PC-3 (cell line): ENCODE measurements at regions not wholly inside any gene's neighbourhood (a gene's known extent, or its start where the extent isn't known, plus 50 kb on each side); places are given as distances from the start of the nearest gene placed in this dataset.

Experiments
- ATAC-seq: fragments of 200-7000 bp; cut with Tn5 transposase; 2 replicates; pipeline ENCODE4 v1.9.1; 2020; ENCODE audit warnings: mild to moderate bottlenecking, moderate library complexity
- BruUV-seq: library from RNA; stranded (reverse); fragments of 400-500 nt; replicated peaks from 2 replicates; lab custom pipeline; 2021; lab: Mats Ljungman, UMichigan
- CTCF ChIA-PET: fragments of 300-600 bp; sonication (Branson Sonifier 250); formaldehyde crosslinking; loops from one replicate; lab custom pipeline; 2022; ENCODE audit warnings: antibody characterized with exemption; lab: Charles Lee
- POLR2A ChIA-PET: fragments of 300-600 bp; sonication (Branson Sonifier 250); formaldehyde crosslinking; loops from one replicate; lab custom pipeline; 2022; ENCODE audit warnings: antibody characterized with exemption; ENCODE audit not compliant: unreplicated experiment; lab: Charles Lee
- DNase-seq: peaks from one replicate; pipeline ENCODE4 v3.0.0-alpha.2; 2015
- H2AFZ ChIP-seq: fragments of 300-600 bp; sonication (generic); 2 replicates; pipeline ENCODE4 v1.6.0; 2016; ENCODE audit warnings: antibody characterized with exemption, low read length
- H3F3A ChIP-seq: fragments of 300-600 bp; sonication (generic); one replicate; pipeline ENCODE4 v1.6.0; 2017; ENCODE audit warnings: antibody characterized with exemption, low read length, control low read depth, mild to moderate bottlenecking; ENCODE audit not compliant: unreplicated experiment
- H3K27ac ChIP-seq: fragments of 300-600 bp; sonication (generic); 2 replicates; pipeline ENCODE4 v1.5.1; 2016; ENCODE audit warnings: mild to moderate bottlenecking, low read length
- H3K27me3 ChIP-seq: fragments of 300-600 bp; sonication (generic); 2 replicates; pipeline ENCODE4 v1.6.1; 2016; ENCODE audit warnings: low read length, mixed read lengths
- H3K36me3 ChIP-seq: fragments of 300-600 bp; sonication (generic); 2 replicates; pipeline ENCODE4 v1.6.1; 2016; ENCODE audit warnings: low read depth, mixed run types, low read length, mixed read lengths
- H3K4me1 ChIP-seq: fragments of 300-600 bp; sonication (generic); 2 replicates; pipeline ENCODE4 v1.5.1; 2016; ENCODE audit warnings: low read length; ENCODE audit not compliant: insufficient read depth
- H3K4me2 ChIP-seq: fragments of 300-600 bp; sonication (generic); 2 replicates; pipeline ENCODE4 v1.6.0; 2016; ENCODE audit warnings: low read length
- H3K4me3 ChIP-seq: fragments of 300-600 bp; sonication (generic); 2 replicates; pipeline ENCODE4 v1.5.1; 2016; ENCODE audit warnings: mild to moderate bottlenecking, low read length, mixed read lengths
- H3K79me2 ChIP-seq: fragments of 300-600 bp; sonication (generic); 2 replicates; pipeline ENCODE4 v1.6.1; 2017; ENCODE audit warnings: low read length, mixed read lengths
- H3K9ac ChIP-seq: fragments of 300-600 bp; sonication (generic); 2 replicates; pipeline ENCODE4 v1.6.0; 2016; ENCODE audit warnings: mild to moderate bottlenecking, low read length
- H3K9me2 ChIP-seq: fragments of 300-600 bp; sonication (generic); replicated peaks from 2 replicates; pipeline ENCODE4 v1.6.1; 2016; ENCODE audit warnings: mixed run types, low read length, mixed read lengths
- H3K9me3 ChIP-seq: fragments of 300-600 bp; sonication (generic); 2 replicates; pipeline ENCODE4 v1.6.1; 2016; ENCODE audit warnings: low read length, mixed read lengths
- H4K20me1 ChIP-seq: fragments of 300-600 bp; sonication (generic); 2 replicates; pipeline ENCODE4 v1.6.1; 2016; ENCODE audit warnings: low read length, mixed read lengths
- CTCF ChIP-seq: fragments of 300-600 bp; sonication (generic); conservative IDR thresholded peaks from 2 replicates; pipeline ENCODE4 v1.5.1; 2017; ENCODE audit warnings: antibody characterized with exemption, low read depth, mild to moderate bottlenecking, low read length
- EZH2 ChIP-seq: fragments of 300-600 bp; sonication (generic); IDR thresholded peaks from one replicate; pipeline ENCODE4 v1.6.1; 2017; ENCODE audit warnings: antibody characterized with exemption, mild to moderate bottlenecking, low read length; ENCODE audit not compliant: unreplicated experiment
- EZH2phosphoT487 ChIP-seq: fragments of 300-600 bp; sonication (generic); IDR thresholded peaks from 2 replicates; pipeline ENCODE4 v1.6.1; 2018; ENCODE audit warnings: mild to moderate bottlenecking, antibody characterized with exemption, low read length, borderline replicate concordance
- intact Hi-C: fragments of 100-400 bp; cut with micrococcal nuclease; formaldehyde crosslinking; loops from 2 replicates; pipeline ENCODE4 v1.9.0; 2023

GRCh38 chr9:8133606-8134005 lies 334.0 kb upstream of the DMAC1 start:
- no peaks in the 10 kb centered on the region for H3K79me2 ChIP-seq
- H3K4me2 ChIP-seq = no peak overlapping the region
- no peaks in the 10 kb centered on the region for H3K36me3 ChIP-seq
- no peaks in the 10 kb centered on the region for H3K4me1 ChIP-seq
- no peaks in the 10 kb centered on the region for H3K9me2 ChIP-seq
- no peaks in the 10 kb centered on the region for H3K27me3 ChIP-seq
- DNase-seq = no peak
- ATAC-seq = no peak
- BruUV-seq = no TSS peak
- no peak overlapping the region for H2AFZ ChIP-seq
- intact Hi-C loops = no loop called here
- H3K9ac ChIP-seq = no peak overlapping the region
- H3K4me3 ChIP-seq = no peak overlapping the region
- TF ChIP-seq EZH2 = no peak
- TF ChIP-seq CTCF = no peak
- no peak for TF ChIP-seq EZH2phosphoT487
- no peak overlapping the region for H3K27ac ChIP-seq
- H4K20me1 ChIP-seq = no peaks in the 10 kb centered on the region
- H3K9me3 ChIP-seq = no peaks in the 10 kb centered on the region
- POLR2A ChIA-PET = no interaction called here
- CTCF ChIA-PET = no interaction called here
- no peaks in the 10 kb centered on the region for H3F3A ChIP-seq

- no peak overlapping the region for H3K4me2 ChIP-seq
- no peak for TF ChIP-seq CTCF
- TF ChIP-seq EZH2 = no peak
- TF ChIP-seq EZH2phosphoT487 = no peak
- DNase-seq = no peak
- H3K9me2 ChIP-seq = no peaks in the 10 kb centered on the region
- no peak for ATAC-seq
- H3K27me3 ChIP-seq = no peaks in the 10 kb centered on the region
- no peaks in the 10 kb centered on the region for H3K4me1 ChIP-seq
- ChIA-PET CTCF (no interaction called here), POLR2A (no interaction called here)
- H4K20me1 ChIP-seq = no peaks in the 10 kb centered on the region
- H3F3A ChIP-seq = no peaks in the 10 kb centered on the region
- no peak overlapping the region for H3K4me3 ChIP-seq
- 0 out of 2 replicates have a peak, but pooled peaks cover 3% of the 10 kb centered on the region for H3K9me3 ChIP-seq
- no peak overlapping the region for H3K9ac ChIP-seq
- intact Hi-C loops = no loop called here
- H3K36me3 ChIP-seq = no peaks in the 10 kb centered on the region
- BruUV-seq = no TSS peak
- H3K27ac ChIP-seq = no peak overlapping the region
- no peaks in the 10 kb centered on the region for H3K79me2 ChIP-seq
- H2AFZ ChIP-seq = no peak overlapping the region
These were observed 316.0 kb upstream of the DMAC1 start for GRCh38 chr9:8115570-8115969.

- H3K79me2 ChIP-seq = no peaks in the 10 kb centered on the region
- no peak overlapping the region for H3K27ac ChIP-seq
- H3K9me2 ChIP-seq = no peaks in the 10 kb centered on the region
- DNase-seq (no peak), ATAC-seq (no peak)
- CTCF ChIA-PET = no interaction called here
- H4K20me1 ChIP-seq = no peaks in the 10 kb centered on the region
- intact Hi-C loops = no loop called here
- no peak overlapping the region for H3K4me3 ChIP-seq
- H3K36me3 ChIP-seq = no peaks in the 10 kb centered on the region
- H3K9me3 ChIP-seq = 0 out of 2 replicates have a peak, but pooled peaks cover 3% of the 10 kb centered on the region
- POLR2A ChIA-PET = no interaction called here
- TF ChIP-seq CTCF (no peak), EZH2phosphoT487 (no peak), EZH2 (no peak)
- BruUV-seq = no TSS peak
- H3F3A ChIP-seq = no peaks in the 10 kb centered on the region
- H3K27me3 ChIP-seq = no peaks in the 10 kb centered on the region
- no peak overlapping the region for H3K9ac ChIP-seq
- no peaks in the 10 kb centered on the region for H3K4me1 ChIP-seq
- H3K4me2 ChIP-seq = no peak overlapping the region
- H2AFZ ChIP-seq = no peak overlapping the region
These were observed 315.2 kb upstream of the DMAC1 start for GRCh38 chr9:8114826-8115225.
